ENCODE measurements at regions not wholly inside any gene's neighbourhood (a gene's known extent, or its start where the extent isn't known, plus 50 kb on each side); places are given as distances from the start of the nearest gene placed in this dataset.

DNA sequence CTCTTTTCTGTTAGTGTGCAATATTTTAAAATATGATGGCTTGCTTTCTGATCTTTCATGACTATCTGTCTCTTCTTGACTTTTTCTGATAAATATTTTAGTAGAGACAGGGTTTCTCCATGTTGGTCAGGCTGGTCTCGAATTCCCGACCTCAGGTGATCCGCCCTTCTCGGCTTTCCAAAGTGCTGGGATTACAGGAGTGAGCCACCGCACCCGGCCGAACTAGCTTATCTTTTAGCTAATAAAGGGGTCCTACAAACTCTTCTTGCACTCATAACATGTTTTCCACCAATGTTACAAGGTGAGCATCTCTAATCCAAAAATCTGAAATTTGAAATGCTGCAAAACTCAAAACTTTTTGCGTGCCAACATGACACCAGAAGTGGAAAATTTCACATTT is 535.2 kb upstream of the PCDH20 start:
- Histone ChIP-seq H3K4me1 (ENCODE audit: insufficient read depth) (no peaks in the 10 kb centered on the region), H3K79me2 (replicated peaks; ENCODE audit: insufficient read depth) (no peaks in the 10 kb centered on the region), H3K27ac (ENCODE audit: low read depth) (no peak overlapping the region), H3F3A (replicated peaks; ENCODE audit: low read depth) (no peaks in the 10 kb centered on the region), H3K27me3 (ENCODE audit: insufficient read depth) (no peaks in the 10 kb centered on the region), H3K4me2 (no peak overlapping the region), H3K4me3 (no peak overlapping the region), H4K20me1 (replicated peaks; ENCODE audit: insufficient read depth) (no peaks in the 10 kb centered on the region), H3K9me2 (ENCODE audit: insufficient read depth) (no peaks in the 10 kb centered on the region), H3K36me3 (ENCODE audit: insufficient read depth) (no peaks in the 10 kb centered on the region), H2AFZ (no peak overlapping the region)
- Mint-ChIP-seq H3K9me3 (no peaks in the 10 kb centered on the region), H3K27me3 (ENCODE audit: insufficient read depth, low read depth, poor library complexity) (no peaks in the 10 kb centered on the region), H3K4me3 (no peak overlapping the region), H3K27ac (no peak overlapping the region), H3K4me1 (no peaks in the 10 kb centered on the region), H3K36me3 (ENCODE audit: low read depth) (no peaks in the 10 kb centered on the region)
- ATAC-seq (no peak), DNase-seq (ENCODE audit: low spot score) (no peak)
- TF ChIP-seq NANOG (IDR thresholded peaks at IDR 0.05; ENCODE audit: borderline replicate concordance) (no peak), EZH2 (IDR thresholded peaks at IDR 0.05; ENCODE audit: low read depth, unreplicated experiment) (no peak), ETS1 (IDR thresholded peaks at IDR 0.05) (no peak), CREB1 (CRISPR knock-in tag; IDR thresholded peaks at IDR 0.05; ENCODE audit: low read depth) (no peak), ZNF114 (CRISPR knock-in tag; IDR thresholded peaks at IDR 0.05) (no peak), JUNB (IDR thresholded peaks at IDR 0.05; ENCODE audit: unreplicated experiment) (no peak), ZNF331 (CRISPR knock-in tag; IDR thresholded peaks at IDR 0.05; ENCODE audit: low read depth) (no peak), ZNF462 (CRISPR knock-in tag; IDR thresholded peaks at IDR 0.05) (no peak), POLR2AphosphoS5 (IDR thresholded peaks at IDR 0.05; ENCODE audit: low read depth) (no peak), STAT1 (IDR thresholded peaks at IDR 0.05; ENCODE audit: unreplicated experiment) (no peak), EZH2phosphoT487 (IDR thresholded peaks at IDR 0.05; ENCODE audit: unreplicated experiment) (no peak), CTCF (conservative IDR thresholded peaks at IDR 0.05; ENCODE audit: low read depth in 2 of 2) (no peak), REST (IDR thresholded peaks at IDR 0.05; ENCODE audit: unreplicated experiment) (no peak)

Measured in GM23338 (cell line).